SK-N-SH (cell line): ENCODE measurements at regions not wholly inside any gene's neighbourhood (a gene's known extent, or its start where the extent isn't known, plus 50 kb on each side); places are given as distances from the start of the nearest gene placed in this dataset.

Source experiments
- RAD21 ChIP-seq: IDR thresholded peaks from 2 replicates; pipeline ENCODE4 v1.6.1; 2012; ENCODE audit warnings: mild to moderate bottlenecking, low read length
- TF ChIP-seq, protein P1 (sequence below): fragments of 200-600 bp; sonication (generic); IDR thresholded peaks from 2 replicates; pipeline ENCODE4 v1.6.1; 2017; ENCODE audit warnings: antibody characterized with exemption, mild to moderate bottlenecking, moderate library complexity

DNA sequence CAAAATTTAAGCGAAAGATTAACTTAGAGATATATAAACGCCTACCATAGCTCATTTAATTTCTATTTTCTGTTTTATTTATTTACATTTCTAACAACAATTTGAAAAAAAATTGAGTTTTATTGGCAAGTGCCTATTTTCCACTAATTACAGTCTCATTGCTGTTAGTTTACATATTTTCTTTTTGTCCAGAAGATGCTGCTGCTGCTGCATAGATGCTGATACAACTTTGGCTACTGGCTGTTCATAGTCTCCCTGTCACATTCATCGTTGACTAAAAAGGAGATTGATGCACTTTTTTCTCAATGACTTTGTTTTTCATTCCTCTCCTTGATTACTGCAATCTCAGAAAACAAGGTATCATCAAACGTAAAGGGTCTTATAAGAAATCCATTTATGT lies 235.4 kb downstream of the CDH9 start:
- no peak for TF ChIP-seq RAD21
- TF ChIP-seq, protein P1, sequence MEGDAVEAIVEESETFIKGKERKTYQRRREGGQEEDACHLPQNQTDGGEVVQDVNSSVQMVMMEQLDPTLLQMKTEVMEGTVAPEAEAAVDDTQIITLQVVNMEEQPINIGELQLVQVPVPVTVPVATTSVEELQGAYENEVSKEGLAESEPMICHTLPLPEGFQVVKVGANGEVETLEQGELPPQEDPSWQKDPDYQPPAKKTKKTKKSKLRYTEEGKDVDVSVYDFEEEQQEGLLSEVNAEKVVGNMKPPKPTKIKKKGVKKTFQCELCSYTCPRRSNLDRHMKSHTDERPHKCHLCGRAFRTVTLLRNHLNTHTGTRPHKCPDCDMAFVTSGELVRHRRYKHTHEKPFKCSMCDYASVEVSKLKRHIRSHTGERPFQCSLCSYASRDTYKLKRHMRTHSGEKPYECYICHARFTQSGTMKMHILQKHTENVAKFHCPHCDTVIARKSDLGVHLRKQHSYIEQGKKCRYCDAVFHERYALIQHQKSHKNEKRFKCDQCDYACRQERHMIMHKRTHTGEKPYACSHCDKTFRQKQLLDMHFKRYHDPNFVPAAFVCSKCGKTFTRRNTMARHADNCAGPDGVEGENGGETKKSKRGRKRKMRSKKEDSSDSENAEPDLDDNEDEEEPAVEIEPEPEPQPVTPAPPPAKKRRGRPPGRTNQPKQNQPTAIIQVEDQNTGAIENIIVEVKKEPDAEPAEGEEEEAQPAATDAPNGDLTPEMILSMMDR: no peak
